Urothelium cell line (cell line): ENCODE measurements at regions not wholly inside any gene's neighbourhood (a gene's known extent, or its start where the extent isn't known, plus 50 kb on each side); places are given as distances from the start of the nearest gene placed in this dataset.

Experiments
- DNase-seq: peaks from one replicate; pipeline ENCODE4 v3.0.0; 2011; ENCODE audit warnings: low spot score, mixed read lengths
- FAIRE-seq: peaks from 2 replicates; lab custom pipeline; 2011; peaks lifted over from hg19 to GRCh38; lab: Jason Lieb, UNC

GRCh38 chr5:57778501-57779091 is 296.0 kb upstream of the ACTBL2 start:
- DNase-seq (no peak), FAIRE-seq (no peak)

- no peak for FAIRE-seq
- no peak for DNase-seq
Observed at GRCh38 chr5:57777174-57777581, 294.6 kb upstream of the ACTBL2 start.

GRCh38 chr5:57776035-57776434 is 293.4 kb upstream of the ACTBL2 start:
- no peak for FAIRE-seq
- no peak for DNase-seq

GRCh38 chr5:57774439-57774838 is 291.8 kb upstream of the ACTBL2 start:
- no peak for DNase-seq
- FAIRE-seq, result no peak

GRCh38 chr5:57772512-57772911 is 289.9 kb upstream of the ACTBL2 start:
- FAIRE-seq (no peak), DNase-seq (no peak)

- DNase-seq, result no peak
- no peak for FAIRE-seq
Observed at GRCh38 chr5:57770039-57770438, 287.4 kb upstream of the ACTBL2 start.

GRCh38 chr5:57768745-57769144 is 286.1 kb upstream of the ACTBL2 start:
- no peak for FAIRE-seq
- no peak for DNase-seq

- no peak for DNase-seq
- FAIRE-seq, result peak; percentile 13
Observed at GRCh38 chr5:57764479-57765089, 282.0 kb upstream of the ACTBL2 start.

GRCh38 chr5:57761513-57761912 is 278.9 kb upstream of the ACTBL2 start:
- no peak for DNase-seq
- FAIRE-seq, result no peak

GRCh38 chr5:57754616-57755015 is 272.0 kb upstream of the ACTBL2 start:
- FAIRE-seq, result no peak
- DNase-seq, result no peak

GRCh38 chr5:57753446-57753845 is 270.8 kb upstream of the ACTBL2 start:
- FAIRE-seq (no peak), DNase-seq (no peak)

GRCh38 chr5:57751710-57752109 is 269.1 kb upstream of the ACTBL2 start:
- no peak for DNase-seq
- no peak for FAIRE-seq

GRCh38 chr5:57750891-57751290 is 268.3 kb upstream of the ACTBL2 start:
- no peak for DNase-seq
- FAIRE-seq, result no peak

- no peak for FAIRE-seq
Observed at GRCh38 chr5:57750282-57750681, 267.7 kb upstream of the ACTBL2 start.

GRCh38 chr5:57749396-57749795 is 266.8 kb upstream of the ACTBL2 start:
- no peak for DNase-seq
- no peak for FAIRE-seq

More at GRCh38 chr5:57750282-57750681, 267.7 kb upstream of the ACTBL2 start:
- no peak for DNase-seq

GRCh38 chr5:57745700-57746651 is 263.4 kb upstream of the ACTBL2 start:
- no peak for FAIRE-seq
- no peak for DNase-seq

GRCh38 chr5:57745029-57745428 is 262.4 kb upstream of the ACTBL2 start:
- FAIRE-seq (no peak), DNase-seq (no peak)

- DNase-seq (no peak), FAIRE-seq (no peak)
Observed at GRCh38 chr5:57741336-57741735, 258.7 kb upstream of the ACTBL2 start.

GRCh38 chr5:57738787-57739186 is 256.2 kb upstream of the ACTBL2 start:
- FAIRE-seq (no peak), DNase-seq (no peak)

GRCh38 chr5:57738301-57738700 is 255.7 kb upstream of the ACTBL2 start:
- FAIRE-seq, result no peak

GRCh38 chr5:57736716-57737115 is 254.1 kb upstream of the ACTBL2 start:
- FAIRE-seq (no peak), DNase-seq (no peak)

More at GRCh38 chr5:57738301-57738700, 255.7 kb upstream of the ACTBL2 start:
- DNase-seq, result no peak
